Testis (tissue), 2 donors: ENCODE measurements at regions not wholly inside any gene's neighbourhood (a gene's known extent, or its start where the extent isn't known, plus 50 kb on each side); places are given as distances from the start of the nearest gene placed in this dataset.

Experiments
- DNase-seq: peaks from one replicate; pipeline ENCODE4 v3.0.0-alpha.2; 2019
- H3K27ac ChIP-seq, 2 donors: fragments of 200-600 bp; sonication (generic); one replicate each; pipeline ENCODE4 v1.5.1; 2019
- H3K27me3 ChIP-seq: fragments of 200-600 bp; sonication (generic); one replicate; pipeline ENCODE4 v1.5.1; 2019
- H3K36me3 ChIP-seq: fragments of 200-600 bp; sonication (generic); one replicate; pipeline ENCODE4 v1.5.1; 2017; ENCODE audit warnings: low read depth; ENCODE audit errors: missing control alignments
- H3K4me1 ChIP-seq: fragments of 200-600 bp; sonication (generic); one replicate; pipeline ENCODE4 v1.5.1; 2019
- H3K4me3 ChIP-seq, 2 donors: fragments of 200-600 bp; sonication (generic); one replicate each; pipeline ENCODE4 v1.5.1; 2017 to 2019
- H3K9me3 ChIP-seq: fragments of 200-600 bp; sonication (generic); one replicate; pipeline ENCODE4 v1.5.1; 2017
- POLR2A ChIP-seq: fragments of 450-650 bp; IDR thresholded peaks from one replicate; pipeline ENCODE4 v1.6.1; 2017; ENCODE audit warnings: antibody characterized with exemption, mild to moderate bottlenecking, moderate library complexity
- WGBS, 2 donors: methylation state at CpG; one replicate each; pipeline ENCODE4 v1.1.5; 2018; 5-methylcytosine and 5-hydroxymethylcytosine counted together
- intact Hi-C: fragments of 100-400 bp; cut with DNase I; formaldehyde crosslinking; loops from one replicate; pipeline ENCODE4 v1.15.1; 2023; ENCODE audit warnings: low total_unique reads
- TF ChIP-seq, protein P1 (sequence below), 3 experiments: fragments of 450-650 bp in 2 of 3; fragments of 200-600 bp in 1 of 3; sonication (generic) in 1 of 3; IDR thresholded peaks; one replicate each; pipeline ENCODE4 v1.5.1; 2016 to 2019; ENCODE audit warnings: antibody characterized with exemption in 3 of 3, mild to moderate bottlenecking in 2 of 3, moderate library complexity in 1 of 3

GRCh38 chr12:115835445-115835844, 442.0 kb downstream of the MED13L start:
- no peaks in the 10 kb centered on the region for H3K27me3 ChIP-seq
- H3K9me3 ChIP-seq: no peaks in the 10 kb centered on the region
- no peaks in the 10 kb centered on the region for H3K4me1 ChIP-seq
- intact Hi-C loops: no loop called here
- no peaks in the 10 kb centered on the region for H3K36me3 ChIP-seq
- DNase-seq: no peak
- no peak overlapping the region for H3K27ac ChIP-seq
- H3K4me3 ChIP-seq: no peak overlapping the region
- 68 to 73% methylated on average over 4 of the region's 4 CpGs for WGBS, 2 donors
- TF ChIP-seq, protein P1, sequence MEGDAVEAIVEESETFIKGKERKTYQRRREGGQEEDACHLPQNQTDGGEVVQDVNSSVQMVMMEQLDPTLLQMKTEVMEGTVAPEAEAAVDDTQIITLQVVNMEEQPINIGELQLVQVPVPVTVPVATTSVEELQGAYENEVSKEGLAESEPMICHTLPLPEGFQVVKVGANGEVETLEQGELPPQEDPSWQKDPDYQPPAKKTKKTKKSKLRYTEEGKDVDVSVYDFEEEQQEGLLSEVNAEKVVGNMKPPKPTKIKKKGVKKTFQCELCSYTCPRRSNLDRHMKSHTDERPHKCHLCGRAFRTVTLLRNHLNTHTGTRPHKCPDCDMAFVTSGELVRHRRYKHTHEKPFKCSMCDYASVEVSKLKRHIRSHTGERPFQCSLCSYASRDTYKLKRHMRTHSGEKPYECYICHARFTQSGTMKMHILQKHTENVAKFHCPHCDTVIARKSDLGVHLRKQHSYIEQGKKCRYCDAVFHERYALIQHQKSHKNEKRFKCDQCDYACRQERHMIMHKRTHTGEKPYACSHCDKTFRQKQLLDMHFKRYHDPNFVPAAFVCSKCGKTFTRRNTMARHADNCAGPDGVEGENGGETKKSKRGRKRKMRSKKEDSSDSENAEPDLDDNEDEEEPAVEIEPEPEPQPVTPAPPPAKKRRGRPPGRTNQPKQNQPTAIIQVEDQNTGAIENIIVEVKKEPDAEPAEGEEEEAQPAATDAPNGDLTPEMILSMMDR (IDR thresholded peaks at IDR 0.05): no peak
- TF ChIP-seq POLR2A: no peak

- H3K4me3 ChIP-seq: no peak overlapping the region
- WGBS, 2 donors: 90 to 93% methylated on average over 4 of the region's 4 CpGs
- intact Hi-C loops: no loop called here
- H3K27ac ChIP-seq: no peak overlapping the region
- H3K27me3 ChIP-seq: no peaks in the 10 kb centered on the region
- no peak for DNase-seq
- no peak for TF ChIP-seq POLR2A
- TF ChIP-seq, protein P1 (IDR thresholded peaks at IDR 0.05): no peak
- H3K4me1 ChIP-seq: no peaks in the 10 kb centered on the region
- H3K36me3 ChIP-seq: no peaks in the 10 kb centered on the region
- no peaks in the 10 kb centered on the region for H3K9me3 ChIP-seq
Measured at GRCh38 chr12:115833704-115834103, 443.8 kb downstream of the MED13L start.

DNA sequence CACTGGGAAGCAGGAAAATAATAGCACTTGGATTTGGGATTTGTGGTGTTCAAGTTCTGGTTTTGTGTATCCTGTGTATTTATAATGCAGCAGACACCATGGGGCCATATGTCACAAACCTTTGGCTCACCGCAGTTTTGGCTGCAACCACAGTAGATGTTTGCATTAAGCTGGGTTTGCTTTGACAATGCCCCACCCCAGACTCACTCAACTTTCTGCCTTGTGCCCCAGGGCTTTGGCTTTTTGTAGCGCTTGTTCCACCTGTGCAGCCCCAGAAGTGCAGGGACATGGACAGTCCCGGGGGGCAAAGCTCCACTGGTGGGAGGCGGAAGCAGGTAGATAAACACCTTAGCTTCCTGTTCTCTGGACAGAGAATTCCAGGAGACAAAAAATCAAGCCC, 446.9 kb downstream of the MED13L start:
- no peaks in the 10 kb centered on the region for H3K4me1 ChIP-seq
- H3K36me3 ChIP-seq: no peaks in the 10 kb centered on the region
- DNase-seq: no peak
- TF ChIP-seq, protein P1 (IDR thresholded peaks at IDR 0.05): no peak
- TF ChIP-seq POLR2A: no peak
- no peaks in the 10 kb centered on the region for H3K9me3 ChIP-seq
- H3K4me3 ChIP-seq: no peak overlapping the region
- H3K27ac ChIP-seq: no peak overlapping the region
- intact Hi-C loops: no loop called here
- 84 to 89% methylated on average over 4 of the region's 4 CpGs for WGBS, 2 donors
- H3K27me3 ChIP-seq: no peaks in the 10 kb centered on the region

DNA sequence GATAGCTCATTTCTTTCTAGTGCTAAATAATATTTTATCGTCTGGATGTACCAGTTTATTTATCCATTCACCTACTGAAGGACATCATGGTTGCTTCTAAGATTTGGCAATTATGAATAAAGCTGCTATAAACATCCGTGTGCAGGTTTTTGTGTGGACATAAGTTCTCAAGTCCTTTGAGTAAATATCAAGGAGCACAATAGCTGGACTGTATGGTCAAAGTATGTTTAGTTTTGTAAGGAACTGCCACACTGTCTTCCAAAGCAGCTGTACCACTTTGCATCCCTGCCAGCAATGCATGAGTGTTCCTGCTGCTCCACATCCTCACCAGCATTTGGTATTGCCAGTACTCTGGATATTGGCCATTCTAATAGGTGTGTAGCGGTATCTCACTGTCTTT, 447.4 kb downstream of the MED13L start:
- TF ChIP-seq, protein P1 (IDR thresholded peaks at IDR 0.05): no peak
- no peak for TF ChIP-seq POLR2A
- no peak overlapping the region for H3K27ac ChIP-seq
- no peak overlapping the region for H3K4me3 ChIP-seq
- H3K4me1 ChIP-seq: no peaks in the 10 kb centered on the region
- H3K9me3 ChIP-seq: no peaks in the 10 kb centered on the region
- H3K36me3 ChIP-seq: no peaks in the 10 kb centered on the region
- no peak for DNase-seq
- intact Hi-C loops: no loop called here
- no peaks in the 10 kb centered on the region for H3K27me3 ChIP-seq
- WGBS, 2 donors: 84 to 89% methylated on average over 3 of the region's 3 CpGs

DNA sequence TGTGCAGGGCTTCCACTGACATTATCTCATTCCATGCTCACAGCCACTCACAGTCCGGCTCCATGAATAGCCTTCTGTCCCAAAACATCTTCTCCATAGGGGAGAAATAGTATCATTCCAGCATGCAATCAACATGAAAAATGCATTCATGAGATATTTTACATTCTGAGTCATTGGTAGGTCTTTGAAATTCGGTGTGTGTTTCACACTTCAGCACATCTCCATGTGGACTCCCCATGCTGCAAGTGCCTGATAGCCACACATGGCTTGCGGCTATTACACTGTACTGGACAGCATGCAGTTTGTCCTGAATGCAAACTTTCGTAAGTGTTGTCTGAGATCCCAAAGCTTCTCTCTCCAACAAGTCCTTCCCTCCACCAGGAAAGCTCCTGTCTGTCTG, 449.3 kb downstream of the MED13L start:
- Histone ChIP-seq H3K4me1 (no peaks in the 10 kb centered on the region), H3K27ac (no peak overlapping the region), H3K36me3 (no peaks in the 10 kb centered on the region), H3K27me3 (no peaks in the 10 kb centered on the region), H3K9me3 (no peaks in the 10 kb centered on the region), H3K4me3 (no peak overlapping the region)
- WGBS, 2 donors: 65 to 76% methylated on average over 4 of the region's 4 CpGs
- TF ChIP-seq POLR2A: no peak
- TF ChIP-seq, protein P1 (IDR thresholded peaks at IDR 0.05): no peak
- no peak for DNase-seq
- intact Hi-C loops: no loop called here
